Astrocyte of the cerebellum (primary cell): ENCODE measurements at regions not wholly inside any gene's neighbourhood (a gene's known extent, or its start where the extent isn't known, plus 50 kb on each side); places are given as distances from the start of the nearest gene placed in this dataset.

Source experiments
- DNase-seq: peaks from one replicate; pipeline ENCODE4 v3.0.0-alpha.2; 2011; ENCODE audit warnings: low read depth
- H3K4me3 ChIP-seq: 2 replicates; pipeline ENCODE4 v1.5.1; 2011; ENCODE audit warnings: mild to moderate bottlenecking, low read depth, low read length, moderate library complexity
- CTCF ChIP-seq: IDR thresholded peaks from 2 replicates; pipeline ENCODE4 v1.5.1; 2012; ENCODE audit warnings: low read length, low read depth, moderate library complexity, mild to moderate bottlenecking; ENCODE audit errors: missing control alignments
- in situ Hi-C: cut with HindIII; loops from 2 replicates; pipeline ENCODE4 v1.10.0; 2017; ENCODE audit warnings: low sequenced_read_pairs

- in situ Hi-C loops = loop anchor here (5.0 to 25.0 kb wide), 2 partner anchors 73 to 323 kb away; no protein-coding TSS in a partner anchor
- TF ChIP-seq CTCF = no peak
- no peak overlapping the region for H3K4me3 ChIP-seq
- DNase-seq = no peak
Observed at GRCh38 chr11:128313931-128314330, 273.4 kb downstream of the ETS1 start.

DNA sequence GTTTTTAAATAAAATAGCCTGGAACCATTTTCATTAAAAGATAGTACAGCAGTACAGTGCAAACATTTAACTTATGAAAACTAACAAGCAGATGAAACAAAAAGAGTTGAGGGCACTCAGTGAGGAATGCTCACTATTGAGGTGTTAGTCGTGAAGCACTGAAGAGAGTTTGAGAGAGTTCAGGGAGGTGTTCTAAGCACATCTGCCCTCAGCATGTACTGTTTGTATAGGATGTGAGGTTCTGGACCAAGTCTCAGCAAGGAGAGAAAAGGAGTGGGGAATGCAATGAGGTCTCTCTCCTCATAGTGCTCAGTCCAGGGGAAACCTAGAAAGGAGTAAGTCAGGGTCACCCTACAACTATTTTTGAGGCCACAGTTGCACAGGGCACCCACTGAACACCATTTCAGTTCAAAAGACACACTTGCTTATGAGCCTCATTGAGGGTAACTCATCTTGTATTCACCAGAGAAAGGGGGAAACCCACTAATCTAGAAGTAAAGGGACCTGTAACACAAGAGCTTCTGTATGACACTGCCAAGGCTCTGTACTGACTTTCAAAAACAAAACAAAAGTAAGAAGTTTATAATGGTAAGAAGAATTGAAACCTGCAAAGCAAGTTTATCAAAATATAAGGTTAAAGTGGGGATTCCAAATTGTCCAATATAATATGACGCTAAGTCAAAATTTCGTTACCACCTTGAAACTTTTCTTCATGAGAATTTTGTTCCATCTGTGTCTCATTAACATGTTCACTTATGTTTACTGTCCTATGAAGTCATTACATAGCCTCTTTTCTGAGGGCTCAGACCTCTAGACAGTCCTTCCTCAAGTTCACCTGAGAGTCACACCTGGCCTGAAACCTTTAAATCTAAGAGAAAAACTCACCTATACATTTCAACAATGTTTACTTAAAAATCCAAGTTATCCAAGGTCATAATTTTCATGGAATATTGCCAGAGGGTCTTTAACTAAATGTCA, 275.3 kb downstream of the ETS1 start:
- no peak overlapping the region for H3K4me3 ChIP-seq
- no peak for TF ChIP-seq CTCF
- no peak for DNase-seq
- in situ Hi-C loops = loop anchor here (5.0 to 25.0 kb wide), 2 partner anchors 75 to 325 kb away; no protein-coding TSS in a partner anchor

GRCh38 chr11:128310676-128311445, 276.5 kb downstream of the ETS1 start:
- TF ChIP-seq CTCF = no peak
- H3K4me3 ChIP-seq = no peak overlapping the region
- no peak for DNase-seq
- in situ Hi-C loops = loop anchor here (5.0 to 25.0 kb wide), 2 partner anchors 76 to 326 kb away; no protein-coding TSS in a partner anchor

DNA sequence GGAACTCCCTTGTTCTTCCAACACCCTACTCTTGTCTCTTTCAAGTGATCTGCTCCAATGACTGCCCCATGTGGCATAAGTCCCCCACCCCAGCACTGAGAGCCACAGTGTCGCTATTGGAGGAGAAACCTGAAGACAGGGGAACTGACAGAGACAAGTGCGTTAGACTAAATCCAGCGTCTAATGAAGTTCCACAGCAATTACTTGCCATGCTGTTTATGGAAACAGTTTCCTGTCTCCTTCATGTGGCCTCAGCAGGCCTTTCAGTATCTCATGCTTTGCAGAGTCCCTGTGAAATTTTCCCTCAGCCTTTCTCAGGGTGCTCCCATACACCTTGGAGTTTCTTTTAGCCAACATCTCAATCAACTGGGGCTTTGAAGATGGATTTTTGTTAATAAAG, 277.4 kb downstream of the ETS1 start:
- TF ChIP-seq CTCF = no peak
- no peak overlapping the region for H3K4me3 ChIP-seq
- DNase-seq = no peak
- in situ Hi-C loops = loop anchor here (5.0 to 25.0 kb wide), 2 partner anchors 77 to 327 kb away; no protein-coding TSS in a partner anchor

GRCh38 chr11:128308794-128309193, 278.6 kb downstream of the ETS1 start:
- no peak for DNase-seq
- no peak for TF ChIP-seq CTCF
- no peak overlapping the region for H3K4me3 ChIP-seq
- in situ Hi-C loops = loop anchor here (25.0 kb wide), 1 partner anchor 329 kb away; no protein-coding TSS in a partner anchor

DNA sequence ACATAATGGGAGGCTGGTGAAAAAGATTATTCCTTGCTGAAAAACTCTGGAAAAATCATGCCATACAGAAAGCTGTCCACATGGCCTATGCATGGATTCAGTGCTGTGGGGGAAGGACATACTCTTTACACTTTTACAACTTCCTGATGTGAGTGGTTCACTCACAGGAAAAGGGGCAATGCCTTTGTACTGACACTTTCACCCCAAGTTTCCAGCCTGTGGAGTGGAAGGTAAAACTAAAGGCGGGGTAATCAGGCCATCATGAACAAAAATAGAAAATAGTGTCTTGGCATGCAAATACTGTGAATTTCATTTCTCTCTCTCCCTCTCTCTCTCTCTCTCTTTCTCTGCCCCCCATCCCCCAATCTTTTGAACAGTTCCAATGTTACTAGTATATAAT, 281.8 kb downstream of the ETS1 start:
- no peak overlapping the region for H3K4me3 ChIP-seq
- in situ Hi-C loops = loop anchor here (25.0 kb wide), 1 partner anchor 332 kb away; no protein-coding TSS in a partner anchor
- no peak for TF ChIP-seq CTCF
- no peak for DNase-seq
